Stimulated activated CD4-positive, alpha-beta T cell treated with anti-CD3 and anti-CD28 coated beads, Interleukin-15, amount 100 ng/mL, for 48 hours (primary cell): ENCODE measurements at regions not wholly inside any gene's neighbourhood (a gene's known extent, or its start where the extent isn't known, plus 50 kb on each side); places are given as distances from the start of the nearest gene placed in this dataset.

Experiments
- DNase-seq, 2 donors: peaks; one replicate each; pipeline ENCODE4 v3.0.0-alpha.2; 2020; ENCODE audit warnings: low read depth in 2 of 2

DNA sequence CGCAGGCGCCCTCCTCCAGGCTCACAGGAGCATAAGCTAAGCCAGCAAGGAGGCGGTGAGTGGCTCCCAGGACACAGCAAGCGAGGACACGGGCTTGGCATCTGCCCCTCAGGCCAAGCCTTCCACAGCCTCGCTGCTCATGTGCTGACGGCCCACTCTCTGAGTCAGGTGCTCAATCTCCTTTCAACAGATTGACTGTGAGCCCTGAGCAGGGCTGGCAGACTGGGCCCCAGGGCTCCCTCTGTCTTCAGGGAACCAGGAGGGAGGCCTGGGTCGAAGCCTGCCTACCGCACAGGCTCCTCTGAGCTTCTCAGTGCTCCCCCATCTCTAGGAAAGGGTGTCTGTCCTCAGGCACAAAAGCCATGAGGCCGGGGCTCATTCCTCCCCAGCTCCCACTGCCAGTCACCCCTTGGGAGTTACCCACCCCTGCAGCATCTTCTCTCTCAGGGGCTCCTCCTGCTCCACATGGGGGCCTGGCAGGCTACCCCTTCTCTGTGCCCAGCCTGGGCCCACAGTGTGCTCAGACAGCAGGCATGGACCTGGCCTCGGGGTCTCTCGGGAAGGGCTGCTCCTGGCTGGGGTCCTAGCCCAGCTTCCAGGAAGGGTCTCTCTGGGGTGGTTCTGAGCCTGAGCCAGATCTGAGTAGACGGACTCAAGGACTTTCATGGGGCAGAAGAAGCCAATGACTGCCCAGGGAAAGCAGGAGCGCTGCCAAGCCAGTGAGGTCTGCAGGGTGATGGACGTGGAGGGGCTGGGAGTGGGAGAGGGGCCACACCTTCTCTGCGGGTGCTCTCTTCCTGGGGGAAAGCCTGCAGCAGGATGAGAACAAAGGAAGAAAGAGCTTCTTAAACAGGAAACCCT is 138.0 kb upstream of the GPC1 start:
- no peak for DNase-seq

DNA sequence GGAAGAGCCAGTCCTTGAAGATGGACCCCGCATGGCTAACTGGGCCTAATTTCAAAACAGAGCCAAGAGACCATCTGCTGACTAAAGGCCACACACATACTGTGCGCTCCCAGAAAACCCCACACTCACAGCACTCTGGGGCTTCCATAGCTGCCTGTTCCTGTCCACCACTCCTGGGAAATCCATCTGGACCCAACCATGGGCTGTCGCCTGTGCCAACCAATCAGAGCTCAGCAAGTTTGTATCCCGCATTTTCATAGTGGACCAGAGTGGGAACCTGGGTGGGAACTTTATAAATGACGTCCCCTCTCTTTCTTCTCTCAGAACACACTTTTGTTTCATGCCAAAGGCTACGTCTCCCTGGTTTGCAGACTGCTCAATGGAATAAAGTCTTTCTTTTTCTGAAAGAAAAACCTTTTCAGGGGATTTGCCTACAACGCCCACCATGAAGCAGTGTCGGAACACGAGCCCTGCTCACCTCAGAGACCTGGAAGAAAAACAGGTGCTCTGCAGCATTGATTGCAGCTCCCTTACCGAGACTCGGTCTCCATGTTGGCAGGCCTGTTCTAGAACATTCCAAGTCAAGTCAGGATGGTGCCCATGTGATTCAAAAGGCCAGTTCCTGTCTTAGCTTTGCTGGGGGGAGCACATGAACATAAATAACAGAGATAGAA is 137.2 kb upstream of the GPC1 start:
- DNase-seq: no peak

DNA sequence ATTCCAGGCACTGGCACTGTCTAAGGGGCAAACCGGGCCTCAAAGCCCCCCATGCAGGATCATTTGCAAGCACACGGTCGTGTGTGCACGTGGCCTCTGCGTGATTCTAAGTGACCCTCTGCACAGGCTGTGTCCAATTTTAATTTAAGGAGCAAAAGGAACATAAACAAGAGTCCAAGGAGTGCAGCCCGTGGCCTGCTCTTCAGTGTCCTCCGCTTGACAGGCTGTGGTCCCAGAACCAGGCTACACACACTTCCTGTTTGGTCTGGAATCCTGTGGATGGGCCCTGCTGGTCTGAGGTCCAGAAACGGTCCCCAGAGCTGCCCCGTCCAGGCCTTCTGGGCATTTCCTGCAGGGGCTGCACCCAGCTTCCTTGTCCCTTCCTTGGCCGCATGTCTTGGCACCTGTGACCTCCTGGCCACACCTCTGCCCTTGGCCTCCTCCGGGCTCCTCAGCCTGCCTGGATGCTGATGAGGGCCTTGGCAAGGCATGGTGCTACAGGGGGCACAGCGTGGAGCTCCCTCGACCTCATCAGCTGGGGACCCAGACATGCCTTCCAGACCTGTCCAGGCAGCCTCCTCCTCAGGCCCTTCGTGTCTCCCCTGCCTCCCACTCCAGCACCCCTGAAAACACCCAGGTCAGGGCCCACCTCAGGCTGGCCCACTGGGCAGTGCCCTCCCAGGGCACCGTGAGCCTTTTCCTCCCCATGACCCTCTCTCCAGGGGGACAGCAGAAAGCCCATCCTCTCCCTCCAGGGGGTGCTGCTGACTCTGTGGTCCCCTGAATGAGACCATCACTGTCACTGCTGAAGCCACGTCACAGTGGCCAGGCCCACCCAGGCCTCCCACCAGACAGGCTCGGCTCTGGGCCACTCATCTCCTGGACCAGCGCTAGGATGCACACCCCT is 136.4 kb upstream of the GPC1 start:
- no peak for DNase-seq

DNA sequence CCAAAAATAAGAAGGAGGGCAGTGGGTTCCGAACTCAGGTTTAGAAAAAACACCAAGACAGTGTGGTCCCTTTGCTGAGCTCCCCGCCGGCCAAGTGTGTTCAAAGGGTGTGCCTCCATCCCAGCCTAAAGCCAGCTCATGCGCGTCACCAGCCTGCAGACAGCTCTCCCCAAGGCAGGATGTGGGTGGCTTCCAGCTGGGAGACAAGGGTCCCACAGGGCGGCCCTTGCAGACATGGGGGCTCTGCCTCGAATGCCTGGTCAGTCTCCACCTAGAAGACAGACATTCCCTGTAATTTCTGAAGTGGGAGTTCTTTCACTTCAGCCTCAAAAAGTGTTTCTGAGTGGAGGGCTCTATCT is 135.8 kb upstream of the GPC1 start:
- no peak for DNase-seq

DNA sequence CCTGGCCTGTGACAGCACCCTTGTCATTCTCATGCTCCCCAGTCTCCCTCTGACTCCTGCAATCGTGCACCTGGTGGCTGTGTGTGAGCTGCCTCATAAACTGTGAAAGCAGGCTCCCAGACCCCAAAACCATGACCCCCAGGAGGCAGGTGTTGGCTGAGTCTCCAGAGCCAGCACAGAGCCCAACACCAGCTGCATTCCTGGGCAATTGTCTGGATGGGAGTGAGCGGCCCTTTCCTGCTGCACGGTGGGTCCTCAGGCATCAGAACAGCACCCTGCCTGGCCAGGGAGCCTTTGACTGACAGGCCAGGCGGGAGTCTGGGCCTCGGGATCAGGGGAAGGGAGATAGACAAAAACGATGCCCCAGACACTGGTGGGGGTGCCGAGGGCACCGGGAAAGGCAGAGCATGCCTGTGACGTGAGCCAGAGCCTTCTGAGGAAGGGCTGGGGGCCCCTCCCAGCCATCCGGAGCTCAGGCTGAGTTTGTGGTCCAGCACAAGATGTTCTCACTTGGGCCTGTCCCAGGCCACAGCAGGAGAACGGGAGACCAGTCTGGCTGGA is 135.1 kb upstream of the GPC1 start:
- no peak for DNase-seq

DNA sequence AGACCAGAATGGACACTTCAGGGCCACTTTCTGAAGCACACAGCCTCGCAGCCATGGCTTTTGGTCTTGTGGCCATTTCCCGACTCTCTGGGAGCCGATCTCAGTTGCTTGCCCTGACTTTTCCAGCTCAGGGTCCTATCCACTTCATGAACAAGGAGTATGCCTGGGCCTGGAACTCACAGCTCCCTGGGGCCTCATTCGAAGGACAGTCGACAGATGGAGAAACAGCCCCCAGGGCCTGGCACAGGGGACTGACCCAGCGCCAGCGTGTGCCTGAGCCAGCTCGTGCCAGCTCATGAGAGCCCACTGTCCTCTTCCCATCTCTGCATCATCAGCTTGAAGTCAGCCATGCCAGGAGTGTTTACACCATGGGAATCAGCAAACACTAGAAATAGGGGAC is 134.6 kb upstream of the GPC1 start:
- no peak for DNase-seq

DNA sequence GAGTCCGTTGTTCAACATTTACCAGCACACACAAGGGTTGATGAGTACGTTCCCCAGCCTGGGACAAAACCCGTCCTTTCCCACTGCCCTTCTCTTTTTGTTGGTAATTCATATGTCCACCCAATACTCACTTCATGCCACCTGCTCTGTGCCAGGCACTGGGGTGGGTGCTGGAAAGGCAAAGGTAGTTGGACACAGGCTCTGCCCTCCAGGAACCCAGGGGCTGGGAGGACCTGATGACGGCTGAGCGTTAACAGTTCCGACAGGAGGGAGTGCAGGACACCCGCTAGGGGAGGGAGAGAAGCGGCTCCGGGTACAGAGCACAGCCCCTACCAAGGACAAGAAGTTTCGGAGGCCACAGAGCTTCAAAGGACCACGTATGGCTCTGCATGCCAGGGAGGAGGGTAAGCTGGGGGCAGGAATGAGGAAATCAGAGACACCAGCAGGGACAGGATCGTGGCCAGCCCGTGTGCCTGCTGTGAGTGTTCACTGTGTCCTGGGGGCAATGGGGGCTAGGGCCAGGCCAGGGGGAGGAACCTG is 134.1 kb upstream of the GPC1 start:
- no peak for DNase-seq

DNA sequence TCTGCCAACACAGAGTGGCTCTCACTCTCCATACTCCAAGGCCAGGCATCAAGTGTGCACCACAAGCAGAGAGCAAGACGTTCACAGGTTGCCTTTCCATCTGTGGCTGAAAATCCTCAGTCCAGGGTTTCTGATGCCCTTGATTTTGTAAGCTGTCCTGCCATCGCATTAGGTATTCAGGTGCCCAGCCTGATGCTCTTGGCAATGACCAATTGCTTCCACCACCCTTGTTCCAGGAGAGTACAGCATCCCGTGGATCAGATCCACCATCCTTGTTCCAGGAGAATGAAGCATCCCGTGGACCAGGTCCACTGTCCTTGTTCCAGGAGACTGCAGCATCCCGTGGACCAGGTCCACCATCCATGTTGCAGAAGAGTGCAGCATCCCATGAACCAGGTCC is 133.4 kb upstream of the GPC1 start:
- no peak for DNase-seq

DNA sequence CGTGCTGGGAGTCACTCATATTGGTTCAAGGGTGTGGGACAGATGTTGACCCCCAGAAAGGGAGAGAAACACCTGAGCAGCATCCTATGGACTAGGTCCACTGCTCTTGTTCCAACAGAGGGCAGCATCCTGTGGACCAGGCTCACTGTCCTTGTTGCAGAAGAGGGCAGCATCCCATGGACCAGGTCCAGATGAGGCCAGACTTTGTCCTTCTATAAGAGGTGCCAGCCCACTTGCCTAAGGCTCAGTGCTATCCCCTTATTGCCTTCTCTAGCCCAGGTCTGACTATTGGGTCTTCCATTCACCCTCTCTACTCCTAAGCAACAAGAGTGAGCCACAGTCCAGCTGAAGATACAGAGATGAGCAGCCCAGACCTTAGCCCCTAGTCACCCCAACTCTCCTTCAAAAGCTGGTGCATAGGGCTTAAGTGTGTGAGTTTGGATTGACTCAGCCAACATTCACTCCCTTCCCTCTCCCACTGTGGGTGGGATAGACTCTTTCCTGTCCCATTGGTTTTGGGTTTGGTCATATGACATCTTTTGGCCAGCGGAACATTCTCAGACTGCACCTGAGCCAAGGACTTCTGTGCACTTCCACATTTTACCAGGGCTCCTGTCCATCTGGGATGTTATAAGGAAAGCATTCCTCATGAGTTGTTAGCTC is 132.4 kb upstream of the GPC1 start:
- DNase-seq: no peak

DNA sequence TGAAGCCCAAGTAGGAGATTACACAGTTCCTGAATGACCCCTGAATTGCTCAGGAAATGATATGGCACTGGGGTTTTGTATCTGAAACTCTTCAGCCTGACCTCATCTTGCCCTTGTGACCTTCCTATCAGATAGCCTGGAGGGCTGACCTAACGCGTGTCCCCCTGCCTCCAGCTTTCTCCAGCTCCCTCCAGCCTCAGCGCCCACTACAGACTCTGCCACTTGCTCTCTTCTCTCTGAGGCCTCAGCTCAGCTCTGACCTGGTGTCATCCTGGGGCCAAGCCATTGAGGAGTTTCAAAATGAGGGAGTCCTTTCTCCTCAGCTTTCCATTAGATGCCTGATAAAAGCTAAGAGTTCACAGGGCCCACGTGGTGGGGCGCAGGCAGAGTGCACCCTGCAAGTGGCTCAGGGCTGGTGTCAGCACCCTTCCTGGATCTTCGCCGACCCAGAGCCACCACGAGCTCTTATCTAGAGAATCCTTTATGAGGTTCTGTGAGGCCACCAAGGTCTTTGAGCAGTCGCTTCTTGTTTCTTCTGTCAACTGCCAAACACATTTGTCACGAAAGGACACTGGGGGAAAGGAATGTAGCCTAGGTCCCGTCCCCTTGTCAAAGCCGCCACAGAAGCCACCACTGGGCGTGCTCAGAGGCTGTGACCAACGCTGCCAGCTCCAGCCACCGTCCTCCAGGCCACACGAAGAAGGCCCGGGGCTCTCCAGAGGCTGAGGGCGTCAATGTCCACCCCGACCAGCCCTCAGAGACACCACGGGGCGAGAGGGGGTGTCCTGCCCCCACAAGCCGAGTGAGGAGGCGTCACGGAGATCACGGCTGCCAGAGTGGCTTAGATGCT is 131.3 kb upstream of the GPC1 start:
- DNase-seq: no peak

DNA sequence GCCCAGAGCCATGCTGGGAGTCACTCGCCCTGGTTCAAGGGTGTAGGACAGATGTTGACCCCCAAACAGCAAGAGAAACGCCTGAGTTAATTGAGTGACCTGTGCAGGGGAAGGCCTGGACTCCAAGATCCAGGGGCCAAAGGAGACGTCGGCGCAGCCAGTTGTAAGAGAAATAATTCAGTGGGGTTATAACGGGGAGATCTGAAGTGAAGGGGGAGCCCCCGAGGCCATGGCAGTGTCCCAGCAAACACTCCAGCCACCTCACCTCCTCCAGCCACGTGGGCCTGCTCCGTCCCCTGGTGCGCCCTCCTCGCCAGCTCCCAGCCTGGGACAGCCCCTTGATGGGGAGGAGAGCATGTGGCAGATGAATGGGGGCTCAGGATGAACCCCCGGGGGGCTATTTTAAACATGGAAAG is 130.7 kb upstream of the GPC1 start:
- no peak for DNase-seq

DNA sequence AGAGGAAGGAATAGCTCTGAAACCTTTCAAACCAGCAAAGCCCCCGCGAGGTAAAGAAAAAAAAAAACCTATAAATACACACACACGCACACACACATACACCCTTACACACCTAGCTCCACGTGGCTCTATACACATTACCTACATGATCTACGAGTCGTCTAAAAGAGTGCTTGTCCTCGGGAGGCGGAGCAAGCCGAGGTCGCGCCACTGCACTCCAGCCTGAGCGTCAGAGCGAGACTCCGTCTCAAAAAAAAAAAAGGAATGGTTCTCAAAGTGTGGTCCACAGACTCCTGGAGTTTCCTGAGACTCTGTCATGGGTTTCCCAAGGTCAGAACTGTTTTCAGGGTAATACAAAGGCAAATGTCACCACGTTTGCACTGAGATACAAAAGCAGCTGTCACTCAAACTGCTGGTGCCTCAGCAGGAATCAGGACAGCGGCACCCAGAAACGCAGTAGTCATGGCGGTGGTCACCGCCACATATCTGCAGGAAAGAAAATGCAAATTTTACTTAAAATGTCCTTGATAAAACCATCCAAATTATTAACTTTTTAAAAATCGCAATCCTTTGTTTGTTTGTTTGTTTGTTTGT is 130.0 kb upstream of the GPC1 start:
- DNase-seq: no peak

DNA sequence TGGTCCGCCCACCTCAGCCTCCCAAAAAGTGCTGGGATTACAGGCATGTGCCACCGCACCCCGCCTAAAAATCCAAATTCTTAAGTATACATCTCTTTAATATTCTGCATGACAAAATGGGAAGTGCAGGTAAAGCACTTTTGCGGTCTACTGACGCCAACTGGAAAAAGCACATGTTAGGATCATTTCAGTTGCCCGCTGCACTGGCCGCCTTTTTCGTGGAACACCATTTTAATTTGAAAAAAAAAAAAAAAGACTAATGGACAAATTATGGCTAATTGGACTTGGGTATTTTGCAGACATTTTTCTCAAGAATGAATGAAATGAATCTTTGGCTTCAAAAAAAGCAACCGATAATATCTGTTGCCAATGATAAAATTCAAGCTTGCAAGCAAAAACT is 129.3 kb upstream of the GPC1 start:
- DNase-seq: no peak

DNA sequence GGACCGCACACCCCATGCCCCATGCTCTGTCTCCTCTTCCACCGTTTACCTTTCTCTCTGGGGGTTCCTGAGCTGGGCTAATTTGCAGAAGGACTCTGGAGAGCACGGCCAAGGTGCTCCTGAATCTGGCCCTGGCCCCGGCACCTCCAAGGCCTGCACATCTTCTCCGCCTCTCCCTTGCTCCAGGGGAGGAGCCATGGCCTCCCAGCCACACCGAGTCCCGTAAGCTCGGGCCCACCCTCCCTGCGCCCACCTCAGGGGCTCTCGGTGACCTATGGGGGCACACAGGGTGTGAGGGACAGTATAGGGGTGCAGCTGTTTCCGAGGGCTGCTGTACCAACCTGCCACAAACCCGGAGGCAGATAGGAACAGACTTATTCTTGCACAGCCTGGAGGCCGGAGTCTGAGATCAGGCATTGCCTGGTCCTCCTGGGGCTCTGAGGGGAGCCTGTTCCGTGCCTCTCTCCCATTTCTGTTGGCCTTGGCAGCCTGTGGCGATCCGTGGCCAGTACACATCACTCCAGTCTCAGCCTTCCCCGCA is 127.3 kb upstream of the GPC1 start:
- no peak for DNase-seq

DNA sequence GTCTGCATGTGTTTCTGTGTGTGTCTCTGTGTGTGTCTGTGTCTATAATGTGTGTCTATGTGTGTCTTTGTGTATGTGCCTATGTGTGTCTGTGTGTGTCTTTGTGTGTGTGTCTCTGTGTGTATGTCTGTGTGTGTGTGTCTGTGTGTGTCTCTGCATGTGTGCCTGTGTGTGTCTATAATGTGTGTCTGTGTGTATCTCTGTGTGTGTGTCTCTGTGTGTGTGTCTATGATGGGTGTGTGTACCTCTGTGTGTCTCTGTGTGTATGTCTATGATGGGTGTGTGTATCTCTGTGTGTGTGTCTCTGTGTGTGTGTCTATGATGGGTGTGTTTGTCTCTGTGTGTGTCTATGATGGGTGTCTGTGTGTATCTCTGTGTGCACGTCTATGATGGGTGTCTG is 126.2 kb upstream of the GPC1 start:
- no peak for DNase-seq

DNA sequence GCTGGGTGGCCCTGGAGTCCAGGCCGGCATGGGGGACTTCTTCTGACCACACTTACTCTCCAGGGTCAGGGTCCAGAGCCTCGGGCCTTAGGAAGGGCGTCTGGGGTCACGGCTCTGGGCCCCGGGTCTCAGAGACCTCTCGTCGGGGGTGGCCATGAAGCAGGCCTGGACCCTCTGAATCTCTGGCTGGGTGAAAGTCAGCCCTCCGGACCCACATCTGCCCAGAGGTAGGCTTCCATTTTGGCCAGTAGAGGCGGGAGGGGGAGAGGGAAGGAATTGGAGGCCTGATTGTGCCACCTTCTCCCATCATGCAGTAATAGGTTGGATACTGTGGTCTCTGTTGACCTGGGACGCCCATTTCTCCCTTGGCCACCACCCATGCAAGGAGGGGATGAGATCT is 125.3 kb upstream of the GPC1 start:
- DNase-seq: no peak

DNA sequence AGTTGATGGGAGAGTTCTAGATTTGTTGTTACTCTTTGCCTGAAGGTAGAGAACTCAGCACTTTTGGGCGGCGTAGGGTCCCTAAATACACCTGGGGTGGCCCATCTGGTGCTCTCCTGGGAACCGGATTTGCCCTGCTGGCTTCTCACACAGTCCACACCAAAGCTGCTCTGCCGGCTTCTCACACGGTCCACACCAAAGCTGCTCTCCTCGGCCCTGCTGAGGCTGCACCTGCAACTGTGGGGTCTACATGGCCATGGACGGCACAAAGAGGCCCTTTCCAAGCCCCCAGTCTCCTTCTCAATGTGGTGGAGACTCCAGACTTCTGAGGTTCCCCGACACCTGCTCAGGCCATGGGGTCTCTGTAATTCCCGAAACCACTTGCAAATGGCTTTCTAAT is 124.8 kb upstream of the GPC1 start:
- DNase-seq: no peak

DNA sequence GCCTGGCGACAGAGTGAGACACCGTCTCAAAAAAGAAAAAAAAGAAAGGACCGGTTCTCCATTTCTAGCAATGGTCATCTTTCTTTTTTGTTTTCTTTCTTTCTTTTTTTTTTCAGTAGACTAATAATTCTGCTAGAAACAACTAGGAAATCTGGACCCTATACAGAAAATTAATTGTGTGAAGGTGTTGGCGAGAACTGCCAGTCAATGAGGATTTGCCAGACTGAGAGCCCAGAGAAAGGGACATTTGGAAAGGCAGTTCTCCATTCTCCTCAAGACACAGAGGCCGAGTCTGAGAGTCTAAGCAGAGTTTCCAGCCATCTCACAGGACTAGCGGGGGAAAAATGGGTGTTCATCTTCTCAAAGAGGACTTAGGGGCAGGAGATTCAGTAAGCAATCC is 123.6 kb upstream of the GPC1 start:
- no peak for DNase-seq

DNA sequence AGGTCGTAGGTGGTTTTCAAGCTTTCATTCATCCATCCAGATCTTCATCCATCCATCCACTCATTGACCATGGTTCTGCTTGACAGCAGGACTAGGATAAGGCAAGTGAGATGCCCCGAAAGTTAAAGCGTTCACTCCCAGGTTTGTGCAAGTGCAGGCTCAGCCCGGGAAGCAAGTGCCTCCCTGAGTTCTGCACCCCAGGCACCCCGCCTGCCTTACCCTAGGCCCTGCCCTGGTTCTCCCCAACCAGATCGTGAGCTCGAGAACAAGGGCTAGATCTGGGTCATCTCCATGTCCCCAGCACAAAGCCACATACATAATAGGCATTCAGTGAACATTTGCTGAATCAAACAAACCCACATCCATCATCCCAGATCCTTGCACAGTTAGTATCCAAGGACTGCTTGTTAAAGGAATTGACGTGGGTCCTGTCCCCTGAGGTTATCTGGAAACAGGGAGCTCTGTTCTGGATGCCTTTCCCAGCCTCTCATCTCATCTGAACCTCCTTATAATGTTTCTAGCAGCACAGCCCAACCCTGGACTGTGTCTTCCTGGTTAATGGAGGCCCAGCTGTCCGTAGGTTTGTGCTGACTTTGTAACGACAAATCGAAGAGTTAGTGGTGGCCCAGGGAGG is 116.1 kb upstream of the GPC1 start:
- no peak for DNase-seq
